GM12878 (cell line): ENCODE measurements at regions not wholly inside any gene's neighbourhood (a gene's known extent, or its start where the extent isn't known, plus 50 kb on each side); places are given as distances from the start of the nearest gene placed in this dataset.

Source experiments
- ATAC-seq: fragments of 200-7000 bp; cut with Tn5 transposase; 3 replicates; pipeline ENCODE4 v1.9.1; 2020; ENCODE audit warnings: mild to moderate bottlenecking, moderate library complexity
- BruUV-seq: library from RNA; stranded (reverse); fragments of 400-500 nt; replicated peaks from 2 replicates; lab custom pipeline; 2021; lab: Mats Ljungman, UMichigan
- CTCF ChIA-PET: fragments of 300-600 bp; sonication (Branson Sonifier 250); formaldehyde crosslinking; extraction: SDS; loops from one replicate; lab custom pipeline; 2021; ENCODE audit warnings: inconsistent platforms; lab: Yijun Ruan, JAX
- POLR2A ChIA-PET: fragments of 350-600 bp; formaldehyde crosslinking; extraction: SDS; loops from one replicate; lab custom pipeline; 2021; ENCODE audit warnings: inconsistent platforms; lab: Charles Lee
- RAD21 ChIA-PET: fragments of 300-600 bp; sonication (Branson Sonifier 250); formaldehyde crosslinking; loops from one replicate; lab custom pipeline; 2023; ENCODE audit warnings: antibody characterized with exemption; ENCODE audit not compliant: unreplicated experiment; lab: Charles Lee
- SMC1A ChIA-PET: fragments of 300-600 bp; sonication (Branson Sonifier 250); formaldehyde crosslinking; loops from one replicate; lab custom pipeline; 2023; ENCODE audit not compliant: unreplicated experiment, uncharacterized antibody; lab: Charles Lee
- DNase-seq: peaks from one replicate; pipeline ENCODE4 v3.0.0-alpha.2; 2011; ENCODE audit warnings: low read depth, low spot score
- FAIRE-seq: peaks from 3 replicates; lab custom pipeline; 2011; peaks lifted over from hg19 to GRCh38; lab: Jason Lieb, UNC
- H2AFZ ChIP-seq: 2 replicates; pipeline ENCODE4 v1.6.0; 2011; ENCODE audit warnings: low read depth, low read length, control low read depth; ENCODE audit not compliant: control insufficient read depth
- H3K27ac ChIP-seq: 2 replicates; pipeline ENCODE4 v1.5.1; 2011; ENCODE audit warnings: control low read depth; ENCODE audit not compliant: control insufficient read depth, insufficient read depth
- H3K27me3 ChIP-seq, 2 experiments: replicated peaks in 1 of 2; 2 replicates each; pipeline versions ENCODE4 v1.6.0 to v1.6.1; 2011; ENCODE audit warnings: low read length in 1 of 2; ENCODE audit not compliant: control insufficient read depth in 2 of 2, insufficient read depth in 2 of 2
- H3K36me3 ChIP-seq, 2 experiments: 2 replicates each; pipeline ENCODE4 v1.5.1; 2011; ENCODE audit warnings: low read length in 1 of 2; ENCODE audit not compliant: control insufficient read depth in 2 of 2, insufficient read depth in 2 of 2
- H3K4me1 ChIP-seq: 2 replicates; pipeline ENCODE4 v1.6.1; 2011; ENCODE audit warnings: mild to moderate bottlenecking, low read length, moderate library complexity, mixed read lengths; ENCODE audit not compliant: control insufficient read depth, insufficient read depth
- H3K4me2 ChIP-seq: 2 replicates; pipeline ENCODE4 v1.6.0; 2011; ENCODE audit warnings: control low read depth; ENCODE audit not compliant: control insufficient read depth, insufficient read depth
- H3K4me3 ChIP-seq: fragments of 200-600 bp; sonication (generic); 2 replicates; pipeline ENCODE4 v1.5.1; 2016
- H3K79me2 ChIP-seq: 2 replicates; pipeline ENCODE4 v1.6.0; 2011; ENCODE audit warnings: low read length; ENCODE audit not compliant: control insufficient read depth, insufficient read depth
- H3K9ac ChIP-seq: 2 replicates; pipeline ENCODE4 v1.8.0; 2011; ENCODE audit warnings: low read length, control low read depth, mixed read lengths; ENCODE audit not compliant: control insufficient read depth, insufficient read depth
- H3K9me3 ChIP-seq: replicated peaks from 3 replicates; pipeline ENCODE4 v1.5.1; 2011; ENCODE audit warnings: mild to moderate bottlenecking, low read length; ENCODE audit not compliant: control insufficient read depth, insufficient read depth
- H4K20me1 ChIP-seq: 2 replicates; pipeline ENCODE4 v1.6.0; 2011; ENCODE audit not compliant: control insufficient read depth, insufficient read depth
- HDAC2 ChIP-seq: fragments of 200-600 bp; sonication (generic); IDR thresholded peaks from 2 replicates; pipeline ENCODE4 v1.6.1; 2017
- JUND ChIP-seq: IDR thresholded peaks from 2 replicates; pipeline ENCODE4 v1.6.1; 2012; ENCODE audit warnings: low read depth, mild to moderate bottlenecking, low read length, improper control_type of control experiment, moderate library complexity
- MXI1 ChIP-seq: fragments of 150-350 bp; IDR thresholded peaks from 2 replicates; pipeline ENCODE4 v1.6.1; 2011; ENCODE audit warnings: low read depth, mild to moderate bottlenecking, inconsistent platforms, low read length, improper control_type of control experiment
- POU2F2 ChIP-seq: IDR thresholded peaks from 3 replicates; pipeline ENCODE4 v1.6.1; 2011; ENCODE audit warnings: low read depth, mild to moderate bottlenecking, low read length, borderline replicate concordance
- PRDM15 ChIP-seq: fragments of 450-650 bp; formaldehyde crosslinking; IDR thresholded peaks from 2 replicates; pipeline ENCODE4 v1.4.0; 2020; ENCODE audit warnings: mild to moderate bottlenecking, moderate library complexity
- RBBP5 ChIP-seq: fragments of 200-600 bp; sonication (generic); conservative IDR thresholded peaks from 2 replicates; pipeline ENCODE4 v1.6.1; 2016
- SIX5 ChIP-seq: IDR thresholded peaks from 2 replicates; pipeline ENCODE4 v1.6.1; 2011; ENCODE audit warnings: mild to moderate bottlenecking, low read depth, low read length, moderate library complexity; ENCODE audit not compliant: severe bottlenecking
- SMC3 ChIP-seq: IDR thresholded peaks from 2 replicates; pipeline ENCODE4 v1.6.1; 2011; ENCODE audit warnings: low read length, improper control_type of control experiment, borderline replicate concordance
- YBX1 ChIP-seq: fragments of 450-650 bp; IDR thresholded peaks from 2 replicates; pipeline ENCODE4 v1.6.1; 2016; ENCODE audit warnings: antibody characterized with exemption
- ZBTB40 ChIP-seq: fragments of 450-650 bp; IDR thresholded peaks from 2 replicates; pipeline ENCODE4 v1.6.1; 2016; ENCODE audit warnings: mild to moderate bottlenecking, moderate library complexity, borderline replicate concordance
- WGBS: methylation state at CpG from one replicate; pipeline ENCODE4 v1.1.6; 2016; ENCODE audit warnings: low lambda C conversion rate; ENCODE audit not compliant: insufficient replicate concordance, insufficient coverage; ENCODE audit errors: missing lambda C conversion rate; 5-methylcytosine and 5-hydroxymethylcytosine counted together
- in situ Hi-C: fragments of 300-500 bp; cut with MboI; formaldehyde crosslinking; loops from 9 replicates; pipeline ENCODE4 v1.14.3; 2018; ENCODE audit warnings: mixed read lengths
- intact Hi-C: fragments of 100-400 bp; cut with micrococcal nuclease; formaldehyde crosslinking; loops from one replicate; pipeline ENCODE4 v1.14.2; 2022; ENCODE audit not compliant: unreplicated experiment
- TF ChIP-seq, protein P1 (sequence below): IDR thresholded peaks from 2 replicates; pipeline ENCODE4 v1.6.1; 2012; ENCODE audit warnings: mild to moderate bottlenecking, low read depth, low read length

- TF ChIP-seq PRDM15: no peak
- TF ChIP-seq MXI1: no peak
- no peak for TF ChIP-seq YBX1
Observed at GRCh38 chr1:94646786-94647555, 105.4 kb upstream of the F3 start (continued).

DNA sequence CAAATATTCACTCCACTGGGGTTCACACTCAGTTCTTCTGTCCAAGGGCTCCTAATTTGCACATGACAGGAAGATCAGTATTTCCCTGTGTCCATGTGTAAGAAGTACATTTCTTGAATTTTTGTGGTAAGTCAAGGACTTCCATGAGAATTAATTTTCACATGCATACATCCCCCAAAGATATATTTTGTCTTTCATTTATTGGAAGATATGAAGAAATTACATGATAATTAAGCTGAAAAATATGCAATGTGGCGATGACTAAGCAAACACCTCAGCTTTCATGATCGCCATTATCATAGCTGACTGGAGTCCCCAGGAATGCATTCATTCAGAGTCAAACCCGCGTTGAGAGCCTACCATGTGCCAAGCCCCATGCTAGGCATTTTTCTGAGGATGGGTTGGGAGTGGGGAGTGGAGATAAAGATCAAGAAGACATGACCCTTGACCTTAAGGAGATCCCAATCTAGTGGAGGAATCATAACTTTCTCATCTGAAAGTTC lies 104.6 kb upstream of the F3 start:
- DNase-seq: no peak
- no peak for TF ChIP-seq HDAC2
- no peak for TF ChIP-seq SMC3
- TF ChIP-seq JUND: no peak
- no peak for TF ChIP-seq ZBTB40
- TF ChIP-seq, protein P1, sequence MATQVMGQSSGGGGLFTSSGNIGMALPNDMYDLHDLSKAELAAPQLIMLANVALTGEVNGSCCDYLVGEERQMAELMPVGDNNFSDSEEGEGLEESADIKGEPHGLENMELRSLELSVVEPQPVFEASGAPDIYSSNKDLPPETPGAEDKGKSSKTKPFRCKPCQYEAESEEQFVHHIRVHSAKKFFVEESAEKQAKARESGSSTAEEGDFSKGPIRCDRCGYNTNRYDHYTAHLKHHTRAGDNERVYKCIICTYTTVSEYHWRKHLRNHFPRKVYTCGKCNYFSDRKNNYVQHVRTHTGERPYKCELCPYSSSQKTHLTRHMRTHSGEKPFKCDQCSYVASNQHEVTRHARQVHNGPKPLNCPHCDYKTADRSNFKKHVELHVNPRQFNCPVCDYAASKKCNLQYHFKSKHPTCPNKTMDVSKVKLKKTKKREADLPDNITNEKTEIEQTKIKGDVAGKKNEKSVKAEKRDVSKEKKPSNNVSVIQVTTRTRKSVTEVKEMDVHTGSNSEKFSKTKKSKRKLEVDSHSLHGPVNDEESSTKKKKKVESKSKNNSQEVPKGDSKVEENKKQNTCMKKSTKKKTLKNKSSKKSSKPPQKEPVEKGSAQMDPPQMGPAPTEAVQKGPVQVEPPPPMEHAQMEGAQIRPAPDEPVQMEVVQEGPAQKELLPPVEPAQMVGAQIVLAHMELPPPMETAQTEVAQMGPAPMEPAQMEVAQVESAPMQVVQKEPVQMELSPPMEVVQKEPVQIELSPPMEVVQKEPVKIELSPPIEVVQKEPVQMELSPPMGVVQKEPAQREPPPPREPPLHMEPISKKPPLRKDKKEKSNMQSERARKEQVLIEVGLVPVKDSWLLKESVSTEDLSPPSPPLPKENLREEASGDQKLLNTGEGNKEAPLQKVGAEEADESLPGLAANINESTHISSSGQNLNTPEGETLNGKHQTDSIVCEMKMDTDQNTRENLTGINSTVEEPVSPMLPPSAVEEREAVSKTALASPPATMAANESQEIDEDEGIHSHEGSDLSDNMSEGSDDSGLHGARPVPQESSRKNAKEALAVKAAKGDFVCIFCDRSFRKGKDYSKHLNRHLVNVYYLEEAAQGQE: no peak
- TF ChIP-seq POU2F2: no peak
- TF ChIP-seq RBBP5: no peak
- TF ChIP-seq SIX5: no peak
- TF ChIP-seq, all 136 proteins: peak for 0
- Histone ChIP-seq H3K79me2 (no peaks in the 10 kb centered on the region), H3K9ac (no peak overlapping the region), H3K9me3 (no peaks in the 10 kb centered on the region), H3K4me3 (no peak overlapping the region), H3K36me3 (no peaks in the 10 kb centered on the region), H3K4me2 (no peak overlapping the region), H3K27ac (no peak overlapping the region), H2AFZ (no peak overlapping the region), H3K4me1 (no peaks in the 10 kb centered on the region), H4K20me1 (no peaks in the 10 kb centered on the region), H3K27me3 (no peaks in the 10 kb centered on the region)
- CTCF ChIA-PET: no interaction called here
- SMC1A ChIA-PET: no interaction called here
- POLR2A ChIA-PET: no interaction called here
- no TSS peak for BruUV-seq
- in situ Hi-C loops: no loop called here
- 61% methylated on average over 4 of the region's 4 CpGs for WGBS
- RAD21 ChIA-PET: no interaction called here
- intact Hi-C loops: no loop called here
- FAIRE-seq: no peak
- no peak for ATAC-seq
